ENCODE measurements at regions not wholly inside any gene's neighbourhood (a gene's known extent, or its start where the extent isn't known, plus 50 kb on each side); places are given as distances from the start of the nearest gene placed in this dataset.

- no peak for DNase-seq (ENCODE audit: low spot score)
These were observed 1480.8 kb downstream of the BRD1 start for GRCh38 chr22:48346911-48347310.

GRCh38 chr22:48346311-48346710 lies 1481.4 kb downstream of the BRD1 start:
- no peak for DNase-seq (ENCODE audit: low spot score)

- no peak for DNase-seq (ENCODE audit: low spot score)
These were observed 1482.0 kb downstream of the BRD1 start for GRCh38 chr22:48345631-48346030.

GRCh38 chr22:48343461-48343860 lies 1484.2 kb downstream of the BRD1 start:
- no peak for DNase-seq (ENCODE audit: low spot score)

- DNase-seq (ENCODE audit: low spot score): no peak
These were observed 1484.9 kb downstream of the BRD1 start for GRCh38 chr22:48342732-48343131.

- no peak for DNase-seq (ENCODE audit: low spot score)
These were observed 1485.7 kb downstream of the BRD1 start for GRCh38 chr22:48342016-48342415.

GRCh38 chr22:48340727-48341709 lies 1486.7 kb downstream of the BRD1 start:
- DNase-seq (ENCODE audit: low spot score): no peak

GRCh38 chr22:48340191-48340590 lies 1487.5 kb downstream of the BRD1 start:
- DNase-seq (ENCODE audit: low spot score): no peak

- DNase-seq (ENCODE audit: low spot score): no peak
These were observed 1488.6 kb downstream of the BRD1 start for GRCh38 chr22:48338793-48339705.

GRCh38 chr22:48337957-48338792 lies 1489.5 kb downstream of the BRD1 start:
- DNase-seq (ENCODE audit: low spot score): no peak

- DNase-seq (ENCODE audit: low spot score): no peak
These were observed 1491.2 kb downstream of the BRD1 start for GRCh38 chr22:48336339-48337060.

- DNase-seq (ENCODE audit: low spot score): no peak
These were observed 1492.1 kb downstream of the BRD1 start for GRCh38 chr22:48335442-48336139.

- no peak for DNase-seq (ENCODE audit: low spot score)
These were observed 1492.7 kb downstream of the BRD1 start for GRCh38 chr22:48334971-48335370.

- no peak for DNase-seq (ENCODE audit: low spot score)
These were observed 1493.6 kb downstream of the BRD1 start for GRCh38 chr22:48333816-48334735.

GRCh38 chr22:48333323-48333763 lies 1494.3 kb downstream of the BRD1 start:
- DNase-seq (ENCODE audit: low spot score): no peak

- DNase-seq (ENCODE audit: low spot score): no peak
These were observed 1495.0 kb downstream of the BRD1 start for GRCh38 chr22:48332438-48333322.

- no peak for DNase-seq (ENCODE audit: low spot score)
These were observed 1495.9 kb downstream of the BRD1 start for GRCh38 chr22:48331691-48332220.

- no peak for DNase-seq (ENCODE audit: low spot score)
These were observed 1496.4 kb downstream of the BRD1 start for GRCh38 chr22:48331266-48331665.

All from CD4-positive, alpha-beta T cell treated with Interleukin-2 at 100 ng/mL for 4 hours (primary cell).